GM23338 (cell line): ENCODE measurements at regions not wholly inside any gene's neighbourhood (a gene's known extent, or its start where the extent isn't known, plus 50 kb on each side); places are given as distances from the start of the nearest gene placed in this dataset.

Experiments
- ATAC-seq: fragments of 200-7000 bp; cut with Tn5 transposase; 3 replicates; pipeline ENCODE4 v1.9.1; 2020
- DNase-seq: peaks from one replicate; pipeline ENCODE4 v3.0.0-alpha.2; 2015; ENCODE audit warnings: low spot score
- H2AFZ ChIP-seq: fragments of 200-600 bp; sonication (generic); 2 replicates; pipeline ENCODE4 v1.8.0; 2016; ENCODE audit warnings: antibody characterized with exemption, mild to moderate bottlenecking, moderate library complexity
- H3F3A ChIP-seq: fragments of 200-600 bp; sonication (generic); replicated peaks from 2 replicates; pipeline ENCODE4 v1.8.0; 2017; ENCODE audit warnings: antibody characterized with exemption, mixed run types, low read depth
- H3K27ac ChIP-seq: fragments of 200-600 bp; sonication (generic); 2 replicates; pipeline ENCODE4 v1.6.1; 2016; ENCODE audit warnings: low read depth
- H3K27me3 ChIP-seq: fragments of 200-600 bp; sonication (generic); 2 replicates; pipeline ENCODE4 v1.8.0; 2016; ENCODE audit warnings: mild to moderate bottlenecking, mixed run types, moderate library complexity; ENCODE audit not compliant: insufficient read depth
- H3K36me3 ChIP-seq: fragments of 200-600 bp; sonication (generic); 2 replicates; pipeline ENCODE4 v1.8.0; 2016; ENCODE audit warnings: mild to moderate bottlenecking; ENCODE audit not compliant: insufficient read depth
- H3K4me1 ChIP-seq: fragments of 200-600 bp; sonication (generic); 2 replicates; pipeline ENCODE4 v1.8.0; 2016; ENCODE audit warnings: mild to moderate bottlenecking, moderate library complexity; ENCODE audit not compliant: insufficient read depth
- H3K4me2 ChIP-seq: fragments of 200-600 bp; sonication (generic); 2 replicates; pipeline ENCODE4 v1.7.1; 2017; ENCODE audit warnings: mixed run types
- H3K4me3 ChIP-seq: fragments of 200-600 bp; sonication (generic); 2 replicates; pipeline ENCODE4 v1.6.1; 2016; ENCODE audit warnings: mixed run types
- H3K79me2 ChIP-seq: fragments of 200-600 bp; sonication (generic); replicated peaks from 2 replicates; pipeline ENCODE4 v1.8.0; 2017; ENCODE audit warnings: mild to moderate bottlenecking; ENCODE audit not compliant: insufficient read depth
- H3K9me2 ChIP-seq: fragments of 200-600 bp; sonication (generic); 2 replicates; pipeline ENCODE4 v1.8.0; 2017; ENCODE audit not compliant: insufficient read depth
- H4K20me1 ChIP-seq: fragments of 200-600 bp; sonication (generic); replicated peaks from 2 replicates; pipeline ENCODE4 v1.8.0; 2017; ENCODE audit warnings: mild to moderate bottlenecking; ENCODE audit not compliant: insufficient read depth
- H3K27ac Mint-ChIP-seq: 2 replicates; pipeline ENCODE4 v1.8.0; 2020; ENCODE audit warnings: inconsistent platforms, mild to moderate bottlenecking, moderate library complexity, mixed read lengths
- H3K27me3 Mint-ChIP-seq: 3 replicates; pipeline ENCODE4 v1.8.0; 2022; ENCODE audit warnings: low read depth, mild to moderate bottlenecking, moderate library complexity, mixed read lengths, inconsistent platforms; ENCODE audit not compliant: insufficient read depth, poor library complexity
- H3K36me3 Mint-ChIP-seq: 3 replicates; pipeline ENCODE4 v1.8.0; 2021; ENCODE audit warnings: low read depth, mild to moderate bottlenecking, inconsistent platforms, moderate library complexity, mixed read lengths
- H3K4me1 Mint-ChIP-seq: 3 replicates; pipeline ENCODE4 v1.8.0; 2020; ENCODE audit warnings: mild to moderate bottlenecking, inconsistent platforms, mixed read lengths
- H3K4me3 Mint-ChIP-seq: 3 replicates; pipeline ENCODE4 v1.8.0; 2021; ENCODE audit warnings: moderate library complexity, mild to moderate bottlenecking, inconsistent platforms, mixed read lengths
- H3K9me3 Mint-ChIP-seq: 3 replicates; pipeline ENCODE4 v1.8.0; 2020; ENCODE audit warnings: moderate library complexity, mild to moderate bottlenecking, inconsistent platforms, mixed read lengths
- CREB1 ChIP-seq: fragments of 250-450 bp; sonication (Bioruptor Pico); IDR thresholded peaks from 2 replicates; pipeline ENCODE4 v1.5.0; 2020; ENCODE audit warnings: low read depth, mild to moderate bottlenecking, moderate library complexity
- ETS1 ChIP-seq: IDR thresholded peaks from 2 replicates; pipeline ENCODE4 v1.6.1; 2016; ENCODE audit warnings: antibody characterized with exemption
- EZH2 ChIP-seq: fragments of 200-600 bp; sonication (generic); IDR thresholded peaks from one replicate; pipeline ENCODE4 v1.8.0; 2017; ENCODE audit warnings: antibody characterized with exemption, mild to moderate bottlenecking, low read depth; ENCODE audit not compliant: unreplicated experiment
- JUNB ChIP-seq: IDR thresholded peaks from one replicate; pipeline ENCODE4 v1.6.1; 2016; ENCODE audit warnings: antibody characterized with exemption; ENCODE audit not compliant: unreplicated experiment
- NANOG ChIP-seq: IDR thresholded peaks from 2 replicates; pipeline ENCODE4 v1.6.1; 2016; ENCODE audit warnings: antibody characterized with exemption, borderline replicate concordance
- POLR2AphosphoS5 ChIP-seq: IDR thresholded peaks from 2 replicates; pipeline ENCODE4 v1.6.1; 2016; ENCODE audit warnings: antibody characterized with exemption, low read depth
- STAT1 ChIP-seq: IDR thresholded peaks from one replicate; pipeline ENCODE4 v1.6.1; 2016; ENCODE audit warnings: antibody characterized with exemption; ENCODE audit not compliant: unreplicated experiment
- ZNF114 ChIP-seq: fragments of 250-450 bp; sonication (Bioruptor Pico); IDR thresholded peaks from 2 replicates; pipeline ENCODE4 v1.5.0; 2020; ENCODE audit warnings: mild to moderate bottlenecking, moderate library complexity
- ZNF331 ChIP-seq: fragments of 250-450 bp; sonication (Bioruptor Pico); IDR thresholded peaks from 2 replicates; pipeline ENCODE4 v1.5.0; 2020; ENCODE audit warnings: low read depth, mild to moderate bottlenecking, moderate library complexity
- TF ChIP-seq, protein P1 (sequence below), 2 experiments: fragments of 200-600 bp in 1 of 2; sonication (generic) in 1 of 2; conservative IDR thresholded peaks; 2 replicates each; pipeline versions ENCODE4 v1.5.1 to v1.6.1; 2016 to 2017; ENCODE audit warnings: antibody characterized with exemption in 2 of 2, low read depth in 2 of 2, mild to moderate bottlenecking in 2 of 2, moderate library complexity in 1 of 2

GRCh38 chr6:137305691-137306090 lies 86.5 kb upstream of the IFNGR1 start:
- peaks cover 6% of the 10 kb centered on the region; the same call in 2 of the 3 replicates for H3K36me3 Mint-ChIP-seq
- no peaks in the 10 kb centered on the region for H3K27me3 Mint-ChIP-seq
- DNase-seq (no peak), ATAC-seq (no peak)
- Histone ChIP-seq H4K20me1 (no peaks in the 10 kb centered on the region), H3K4me1 (peaks cover 12% of the 10 kb centered on the region), H3K36me3 (no peaks in the 10 kb centered on the region), H3K4me3 (no peak overlapping the region), H3F3A (no peaks in the 10 kb centered on the region), H3K27ac (no peak overlapping the region), H3K27me3 (no peaks in the 10 kb centered on the region), H3K9me2 (no peaks in the 10 kb centered on the region; the same call in 1 of the 2 replicates), H3K4me2 (no peak overlapping the region), H3K79me2 (no peaks in the 10 kb centered on the region), H2AFZ (no peak overlapping the region)
- peaks cover 26% of the 10 kb centered on the region for H3K4me1 Mint-ChIP-seq
- H3K4me3 Mint-ChIP-seq, result no peak overlapping the region
- H3K9me3 Mint-ChIP-seq, result peaks cover 6% of the 10 kb centered on the region; the same call in 2 of the 3 replicates
- no peak overlapping the region for H3K27ac Mint-ChIP-seq
- TF ChIP-seq, protein P1, sequence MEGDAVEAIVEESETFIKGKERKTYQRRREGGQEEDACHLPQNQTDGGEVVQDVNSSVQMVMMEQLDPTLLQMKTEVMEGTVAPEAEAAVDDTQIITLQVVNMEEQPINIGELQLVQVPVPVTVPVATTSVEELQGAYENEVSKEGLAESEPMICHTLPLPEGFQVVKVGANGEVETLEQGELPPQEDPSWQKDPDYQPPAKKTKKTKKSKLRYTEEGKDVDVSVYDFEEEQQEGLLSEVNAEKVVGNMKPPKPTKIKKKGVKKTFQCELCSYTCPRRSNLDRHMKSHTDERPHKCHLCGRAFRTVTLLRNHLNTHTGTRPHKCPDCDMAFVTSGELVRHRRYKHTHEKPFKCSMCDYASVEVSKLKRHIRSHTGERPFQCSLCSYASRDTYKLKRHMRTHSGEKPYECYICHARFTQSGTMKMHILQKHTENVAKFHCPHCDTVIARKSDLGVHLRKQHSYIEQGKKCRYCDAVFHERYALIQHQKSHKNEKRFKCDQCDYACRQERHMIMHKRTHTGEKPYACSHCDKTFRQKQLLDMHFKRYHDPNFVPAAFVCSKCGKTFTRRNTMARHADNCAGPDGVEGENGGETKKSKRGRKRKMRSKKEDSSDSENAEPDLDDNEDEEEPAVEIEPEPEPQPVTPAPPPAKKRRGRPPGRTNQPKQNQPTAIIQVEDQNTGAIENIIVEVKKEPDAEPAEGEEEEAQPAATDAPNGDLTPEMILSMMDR (conservative IDR thresholded peaks at IDR 0.05; ENCODE audit: low read depth in 2 of 2), result no peak

GRCh38 chr6:137304020-137304780 lies 85.0 kb upstream of the IFNGR1 start:
- Histone ChIP-seq H3K4me3 (no peak overlapping the region), H3F3A (no peaks in the 10 kb centered on the region), H4K20me1 (no peaks in the 10 kb centered on the region), H3K79me2 (no peaks in the 10 kb centered on the region), H3K4me2 (no peak overlapping the region), H3K27me3 (no peaks in the 10 kb centered on the region), H3K36me3 (no peaks in the 10 kb centered on the region), H2AFZ (no peak overlapping the region), H3K4me1 (peaks cover 7% of the 10 kb centered on the region), H3K27ac (no peak overlapping the region), H3K9me2 (no peaks in the 10 kb centered on the region; the same call in 1 of the 2 replicates)
- no peak for TF ChIP-seq POLR2AphosphoS5
- TF ChIP-seq ETS1, result no peak
- TF ChIP-seq ZNF114 (CRISPR knock-in tag), result no peak
- TF ChIP-seq JUNB, result no peak
- TF ChIP-seq EZH2, result no peak
- TF ChIP-seq ZNF331 (CRISPR knock-in tag), result no peak
- TF ChIP-seq, protein P1 (conservative IDR thresholded peaks at IDR 0.05; ENCODE audit: low read depth in 2 of 2), result no peak
- no peak for TF ChIP-seq CREB1 (CRISPR knock-in tag)
- no peak for TF ChIP-seq NANOG
- no peak for TF ChIP-seq STAT1
- H3K27me3 Mint-ChIP-seq, result no peaks in the 10 kb centered on the region
- ATAC-seq (no peak), DNase-seq (no peak)
- H3K4me3 Mint-ChIP-seq, result no peak overlapping the region
- peaks cover 6% of the 10 kb centered on the region; the same call in 2 of the 3 replicates for H3K9me3 Mint-ChIP-seq
- H3K4me1 Mint-ChIP-seq, result peaks cover 31% of the 10 kb centered on the region
- peaks cover 6% of the 10 kb centered on the region; the same call in 2 of the 3 replicates for H3K36me3 Mint-ChIP-seq
- H3K27ac Mint-ChIP-seq, result 0 out of 2 replicates have a peak overlapping the region, but pooled peaks have one; percentile 14
